Parathyroid adenoma (tissue), 2 donors: ENCODE measurements at regions not wholly inside any gene's neighbourhood (a gene's known extent, or its start where the extent isn't known, plus 50 kb on each side); places are given as distances from the start of the nearest gene placed in this dataset.

Experiments
- H2AFZ ChIP-seq: fragments of 300-600 bp; sonication (generic); one replicate; pipeline ENCODE4 v1.7.0; 2017; ENCODE audit warnings: antibody characterized with exemption, mild to moderate bottlenecking
- H3K27ac ChIP-seq: fragments of 300-600 bp; sonication (generic); one replicate; pipeline ENCODE4 v1.7.0; 2017
- H3K27me3 ChIP-seq: fragments of 300-600 bp; sonication (generic); one replicate; pipeline ENCODE4 v1.7.0; 2017; ENCODE audit warnings: low read length; ENCODE audit not compliant: control insufficient read depth, insufficient read depth
- H3K36me3 ChIP-seq: fragments of 300-600 bp; sonication (generic); one replicate; pipeline ENCODE4 v1.7.0; 2017; ENCODE audit warnings: low read length; ENCODE audit not compliant: control insufficient read depth, insufficient read depth
- H3K4me1 ChIP-seq: fragments of 300-600 bp; sonication (generic); one replicate; pipeline ENCODE4 v1.7.0; 2017; ENCODE audit warnings: control low read depth
- H3K4me2 ChIP-seq: fragments of 300-600 bp; sonication (generic); one replicate; pipeline ENCODE4 v1.7.0; 2017; ENCODE audit warnings: low read length
- H3K4me3 ChIP-seq: fragments of 300-600 bp; sonication (generic); one replicate; pipeline ENCODE4 v1.7.0; 2017; ENCODE audit warnings: low read depth, low read length
- H3K79me2 ChIP-seq: fragments of 300-600 bp; sonication (generic); one replicate; pipeline ENCODE4 v1.7.0; 2017; ENCODE audit warnings: control low read depth
- H3K9ac ChIP-seq: fragments of 300-600 bp; sonication (generic); one replicate; pipeline ENCODE4 v1.7.0; 2017; ENCODE audit warnings: mild to moderate bottlenecking
- H3K9me3 ChIP-seq: fragments of 300-600 bp; sonication (generic); one replicate; pipeline ENCODE4 v1.7.0; 2017; ENCODE audit warnings: low read length; ENCODE audit not compliant: control insufficient read depth
- TF ChIP-seq, protein P1 (sequence below): fragments of 300-600 bp; sonication (generic); IDR thresholded peaks from one replicate; pipeline ENCODE4 v1.7.0; 2017; ENCODE audit warnings: antibody characterized with exemption, mild to moderate bottlenecking
- donor health status: primary hyperparathyroidism.

DNA sequence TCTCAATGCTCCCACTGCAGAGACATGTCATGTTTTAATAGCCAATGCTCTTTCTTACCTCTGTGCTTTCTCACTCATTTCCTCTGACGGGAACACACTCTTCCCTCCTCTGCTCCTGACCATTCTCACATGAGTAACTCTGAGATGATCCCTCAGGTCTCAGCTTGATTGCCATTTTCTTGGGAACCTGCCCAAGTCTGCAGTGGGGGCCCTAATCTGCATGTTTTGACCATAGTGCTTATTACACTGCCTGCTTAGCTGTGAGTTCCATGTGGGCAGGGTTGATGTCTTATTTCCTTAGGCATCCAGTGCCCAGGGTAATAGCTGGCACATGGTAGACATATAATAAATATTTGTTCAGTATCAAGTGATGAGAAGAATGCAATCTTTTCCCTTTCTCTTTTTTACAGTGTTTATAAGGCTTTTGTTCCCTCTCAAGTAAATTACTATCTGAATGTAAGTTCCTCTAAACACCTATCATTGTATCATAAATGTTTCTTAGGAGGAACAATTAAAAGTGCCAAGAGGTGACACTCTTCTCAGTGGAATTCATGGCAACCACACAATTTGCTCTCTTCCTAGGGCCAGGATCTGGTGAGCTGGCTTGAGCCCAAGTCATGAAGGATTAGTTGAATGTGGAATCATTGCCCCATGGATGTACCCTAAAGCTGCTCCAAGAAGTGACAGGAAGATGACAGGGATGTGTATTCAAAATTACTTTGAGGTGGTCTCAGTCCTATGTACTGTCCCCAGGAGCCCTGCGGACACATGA lies 485.4 kb upstream of the USP24 start:
- Histone ChIP-seq H2AFZ (no peak overlapping the region), H3K9ac (no peak overlapping the region), H3K36me3 (no peaks in the 10 kb centered on the region), H3K4me3 (no peak overlapping the region), H3K27ac (no peak overlapping the region), H3K4me2 (no peak overlapping the region), H3K9me3 (no peaks in the 10 kb centered on the region), H3K27me3 (no peaks in the 10 kb centered on the region), H3K4me1 (no peaks in the 10 kb centered on the region), H3K79me2 (no peaks in the 10 kb centered on the region)
- TF ChIP-seq, protein P1, sequence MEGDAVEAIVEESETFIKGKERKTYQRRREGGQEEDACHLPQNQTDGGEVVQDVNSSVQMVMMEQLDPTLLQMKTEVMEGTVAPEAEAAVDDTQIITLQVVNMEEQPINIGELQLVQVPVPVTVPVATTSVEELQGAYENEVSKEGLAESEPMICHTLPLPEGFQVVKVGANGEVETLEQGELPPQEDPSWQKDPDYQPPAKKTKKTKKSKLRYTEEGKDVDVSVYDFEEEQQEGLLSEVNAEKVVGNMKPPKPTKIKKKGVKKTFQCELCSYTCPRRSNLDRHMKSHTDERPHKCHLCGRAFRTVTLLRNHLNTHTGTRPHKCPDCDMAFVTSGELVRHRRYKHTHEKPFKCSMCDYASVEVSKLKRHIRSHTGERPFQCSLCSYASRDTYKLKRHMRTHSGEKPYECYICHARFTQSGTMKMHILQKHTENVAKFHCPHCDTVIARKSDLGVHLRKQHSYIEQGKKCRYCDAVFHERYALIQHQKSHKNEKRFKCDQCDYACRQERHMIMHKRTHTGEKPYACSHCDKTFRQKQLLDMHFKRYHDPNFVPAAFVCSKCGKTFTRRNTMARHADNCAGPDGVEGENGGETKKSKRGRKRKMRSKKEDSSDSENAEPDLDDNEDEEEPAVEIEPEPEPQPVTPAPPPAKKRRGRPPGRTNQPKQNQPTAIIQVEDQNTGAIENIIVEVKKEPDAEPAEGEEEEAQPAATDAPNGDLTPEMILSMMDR, result no peak

DNA sequence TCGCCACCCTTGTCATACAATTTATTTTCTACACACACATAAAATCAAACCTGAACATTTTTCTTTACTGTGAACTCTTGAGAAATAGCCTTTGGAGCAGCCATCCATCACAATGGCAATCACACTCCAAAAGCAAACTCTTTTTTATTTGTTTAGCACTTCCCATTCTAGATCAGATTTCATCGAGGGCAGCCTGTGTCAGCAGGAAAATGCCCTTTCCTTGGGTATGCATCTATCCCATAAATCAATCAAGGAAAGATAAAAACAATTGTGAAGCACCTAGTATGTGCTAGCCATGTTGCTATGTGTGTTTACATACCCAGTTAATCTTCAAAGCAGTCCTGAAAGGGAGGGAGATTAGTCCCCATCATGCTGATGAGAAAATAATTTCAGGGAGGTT lies 484.1 kb upstream of the USP24 start:
- no peak overlapping the region for H3K4me2 ChIP-seq
- H3K27ac ChIP-seq, result no peak overlapping the region
- H3K4me3 ChIP-seq, result no peak overlapping the region
- H2AFZ ChIP-seq, result no peak overlapping the region
- peaks cover 10% of the 10 kb centered on the region for H3K4me1 ChIP-seq
- H3K9ac ChIP-seq, result no peak overlapping the region
- no peaks in the 10 kb centered on the region for H3K27me3 ChIP-seq
- no peaks in the 10 kb centered on the region for H3K9me3 ChIP-seq
- no peaks in the 10 kb centered on the region for H3K36me3 ChIP-seq
- TF ChIP-seq, protein P1, result no peak
- no peaks in the 10 kb centered on the region for H3K79me2 ChIP-seq

DNA sequence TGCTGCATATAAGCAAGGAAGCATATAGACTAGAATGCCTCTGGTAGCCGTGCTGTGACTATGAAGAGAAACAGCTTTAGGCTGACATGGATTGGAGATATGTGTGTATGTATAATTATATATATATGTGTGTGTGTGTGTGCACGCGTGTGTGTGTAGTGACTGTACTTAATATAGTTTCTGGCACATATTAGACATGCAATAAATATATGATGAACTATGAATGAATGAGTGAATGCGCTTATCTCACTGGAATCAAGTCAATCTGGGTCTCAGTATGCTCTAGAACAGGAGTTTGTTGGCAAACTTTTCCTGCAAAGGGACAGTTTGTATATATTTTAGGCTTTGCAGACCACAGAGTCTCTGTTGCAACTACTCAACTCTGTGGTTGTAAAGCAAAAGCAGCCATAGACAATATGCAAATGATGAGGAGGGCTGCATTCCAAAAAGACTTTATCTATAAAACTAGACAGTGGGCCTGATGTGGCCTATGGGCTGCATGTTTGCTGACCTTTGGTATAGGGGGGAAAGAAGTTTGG lies 482.9 kb upstream of the USP24 start:
- no peak overlapping the region for H3K4me3 ChIP-seq
- TF ChIP-seq, protein P1, result no peak
- H2AFZ ChIP-seq, result no peak overlapping the region
- H3K9me3 ChIP-seq, result no peaks in the 10 kb centered on the region
- H3K9ac ChIP-seq, result no peak overlapping the region
- H3K79me2 ChIP-seq, result no peaks in the 10 kb centered on the region
- no peak overlapping the region for H3K4me2 ChIP-seq
- H3K36me3 ChIP-seq, result no peaks in the 10 kb centered on the region
- peaks cover 18% of the 10 kb centered on the region for H3K4me1 ChIP-seq
- H3K27ac ChIP-seq, result no peak overlapping the region
- H3K27me3 ChIP-seq, result no peaks in the 10 kb centered on the region

DNA sequence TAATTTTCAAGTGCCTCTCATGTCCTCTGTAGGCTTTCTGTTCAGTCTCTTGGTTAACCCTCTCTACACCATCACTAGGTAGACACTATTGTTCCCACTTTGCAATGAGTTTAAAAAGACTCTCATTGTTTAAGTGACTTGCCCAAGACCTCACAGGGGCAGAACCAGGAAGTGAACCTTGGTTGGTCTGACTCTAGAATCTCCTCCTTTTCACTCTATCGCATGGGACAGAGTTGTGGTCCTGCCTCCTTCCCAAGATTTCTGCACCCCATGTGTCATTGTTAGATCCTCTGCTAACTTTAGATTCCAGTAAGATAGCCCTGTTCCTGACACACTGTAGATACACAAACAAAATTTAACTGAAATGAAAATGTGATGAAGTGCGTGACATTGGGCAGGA lies 481.7 kb upstream of the USP24 start:
- Histone ChIP-seq H3K4me3 (no peak overlapping the region), H3K9me3 (no peaks in the 10 kb centered on the region), H3K79me2 (no peaks in the 10 kb centered on the region), H3K4me2 (no peak overlapping the region), H3K27ac (no peak overlapping the region), H2AFZ (no peak overlapping the region), H3K9ac (no peak overlapping the region), H3K27me3 (no peaks in the 10 kb centered on the region), H3K4me1 (peaks cover 18% of the 10 kb centered on the region), H3K36me3 (no peaks in the 10 kb centered on the region)
- TF ChIP-seq, protein P1, result no peak
